DOHH2 (cell line): ENCODE measurements at regions not wholly inside any gene's neighbourhood (a gene's known extent, or its start where the extent isn't known, plus 50 kb on each side); places are given as distances from the start of the nearest gene placed in this dataset.

Experiments
- H3F3A ChIP-seq: fragments of 200-600 bp; sonication (generic), shearing (Covaris generic); 2 replicates; pipeline ENCODE4 v1.6.0; 2016; ENCODE audit warnings: antibody characterized with exemption, mild to moderate bottlenecking; ENCODE audit not compliant: control insufficient read depth, insufficient read depth
- H3K27ac ChIP-seq: fragments of 200-600 bp; sonication (generic); 2 replicates; pipeline ENCODE4 v1.5.1; 2014; ENCODE audit warnings: low read depth, mild to moderate bottlenecking, low read length, moderate library complexity
- H3K27me3 ChIP-seq: fragments of 200-600 bp; sonication (generic); 2 replicates; pipeline ENCODE4 v1.6.1; 2014; ENCODE audit warnings: mild to moderate bottlenecking, low read length, mixed read lengths; ENCODE audit not compliant: control insufficient read depth
- H3K36me3 ChIP-seq: fragments of 200-600 bp; sonication (generic); 2 replicates; pipeline ENCODE4 v1.6.1; 2014; ENCODE audit warnings: mild to moderate bottlenecking, low read length, moderate library complexity, mixed read lengths; ENCODE audit not compliant: control insufficient read depth
- H3K4me1 ChIP-seq: fragments of 200-600 bp; sonication (generic); 2 replicates; pipeline ENCODE4 v1.6.1; 2014; ENCODE audit warnings: mild to moderate bottlenecking, low read length, mixed read lengths; ENCODE audit not compliant: control insufficient read depth
- H3K4me2 ChIP-seq: fragments of 200-600 bp; sonication (generic); 2 replicates; pipeline ENCODE4 v1.6.0; 2014; ENCODE audit warnings: mild to moderate bottlenecking, low read length, moderate library complexity
- H3K4me3 ChIP-seq: fragments of 200-600 bp; sonication (generic); 2 replicates; pipeline ENCODE4 v1.5.1; 2014; ENCODE audit warnings: mild to moderate bottlenecking, low read length, mixed read lengths
- H3K79me2 ChIP-seq: fragments of 200-600 bp; sonication (generic); 2 replicates; pipeline ENCODE4 v1.6.1; 2014; ENCODE audit warnings: mild to moderate bottlenecking, low read length, mixed read lengths; ENCODE audit not compliant: control insufficient read depth
- H3K9me2 ChIP-seq: fragments of 200-600 bp; sonication (generic); replicated peaks from 2 replicates; pipeline ENCODE4 v1.6.1; 2014; ENCODE audit warnings: mild to moderate bottlenecking, low read length, mixed read lengths; ENCODE audit not compliant: control insufficient read depth
- H3K9me3 ChIP-seq: fragments of 200-600 bp; sonication (generic); 2 replicates; pipeline ENCODE4 v1.6.1; 2014; ENCODE audit warnings: antibody characterized with exemption, low read length, mixed read lengths; ENCODE audit not compliant: control insufficient read depth, insufficient read depth
- H4K20me1 ChIP-seq: fragments of 200-600 bp; sonication (generic); 2 replicates; pipeline ENCODE4 v1.6.0; 2014; ENCODE audit warnings: low read depth, mild to moderate bottlenecking, antibody characterized with exemption, low read length, moderate library complexity; ENCODE audit not compliant: control insufficient read depth, insufficient read depth
- CTCF ChIP-seq: fragments of 200-600 bp; sonication (generic); IDR thresholded peaks from one replicate; pipeline ENCODE4 v1.5.1; 2014; ENCODE audit warnings: antibody characterized with exemption, mild to moderate bottlenecking, low read depth, low read length; ENCODE audit not compliant: poor library complexity, severe bottlenecking
- EZH2phosphoT487 ChIP-seq: fragments of 200-600 bp; sonication (generic); IDR thresholded peaks from 2 replicates; pipeline ENCODE4 v1.6.1; 2017; ENCODE audit warnings: borderline replicate concordance, mild to moderate bottlenecking, antibody characterized with exemption, low read length, moderate library complexity, mixed read lengths

GRCh38 chr3:78015856-78016255 lies 976.0 kb downstream of the ROBO2 start:
- no peaks in the 10 kb centered on the region for H3K4me1 ChIP-seq
- H3K4me2 ChIP-seq = no peak overlapping the region
- H3K36me3 ChIP-seq = no peaks in the 10 kb centered on the region
- H3F3A ChIP-seq = no peaks in the 10 kb centered on the region
- H3K27me3 ChIP-seq = no peaks in the 10 kb centered on the region
- H3K27ac ChIP-seq = no peak overlapping the region
- no peak overlapping the region for H3K4me3 ChIP-seq
- H3K9me3 ChIP-seq = no peaks in the 10 kb centered on the region
- no peaks in the 10 kb centered on the region for H3K79me2 ChIP-seq
- H4K20me1 ChIP-seq = no peaks in the 10 kb centered on the region
- TF ChIP-seq CTCF = no peak
- H3K9me2 ChIP-seq = no peaks in the 10 kb centered on the region

- TF ChIP-seq CTCF (no peak), EZH2phosphoT487 (no peak)
- H3K4me2 ChIP-seq = no peak overlapping the region
- no peaks in the 10 kb centered on the region for H4K20me1 ChIP-seq
- no peaks in the 10 kb centered on the region for H3K27me3 ChIP-seq
- no peaks in the 10 kb centered on the region for H3K79me2 ChIP-seq
- H3F3A ChIP-seq = no peaks in the 10 kb centered on the region
- no peak overlapping the region for H3K4me3 ChIP-seq
- H3K36me3 ChIP-seq = no peaks in the 10 kb centered on the region
- H3K9me3 ChIP-seq = no peaks in the 10 kb centered on the region
- H3K9me2 ChIP-seq = no peaks in the 10 kb centered on the region
- H3K4me1 ChIP-seq = no peaks in the 10 kb centered on the region
- no peak overlapping the region for H3K27ac ChIP-seq
Measured at GRCh38 chr3:78021710-78022109, 981.8 kb downstream of the ROBO2 start.

- H3K9me2 ChIP-seq = no peaks in the 10 kb centered on the region
- no peak overlapping the region for H3K4me3 ChIP-seq
- H3K4me2 ChIP-seq = no peak overlapping the region
- H3K9me3 ChIP-seq = no peaks in the 10 kb centered on the region
- TF ChIP-seq EZH2phosphoT487 = no peak
- TF ChIP-seq CTCF = no peak
- no peaks in the 10 kb centered on the region for H4K20me1 ChIP-seq
- no peaks in the 10 kb centered on the region for H3K36me3 ChIP-seq
- no peaks in the 10 kb centered on the region for H3K79me2 ChIP-seq
- H3K27me3 ChIP-seq = no peaks in the 10 kb centered on the region
- no peaks in the 10 kb centered on the region for H3K4me1 ChIP-seq
- H3K27ac ChIP-seq = no peak overlapping the region
- no peaks in the 10 kb centered on the region for H3F3A ChIP-seq
Measured at GRCh38 chr3:78022232-78022631, 982.3 kb downstream of the ROBO2 start.

GRCh38 chr3:78023257-78023656 lies 983.4 kb downstream of the ROBO2 start:
- Histone ChIP-seq H3K79me2 (no peaks in the 10 kb centered on the region), H4K20me1 (no peaks in the 10 kb centered on the region), H3K9me2 (no peaks in the 10 kb centered on the region), H3K36me3 (no peaks in the 10 kb centered on the region), H3F3A (no peaks in the 10 kb centered on the region), H3K27ac (no peak overlapping the region), H3K27me3 (no peaks in the 10 kb centered on the region), H3K4me1 (no peaks in the 10 kb centered on the region), H3K4me3 (no peak overlapping the region), H3K4me2 (no peak overlapping the region), H3K9me3 (no peaks in the 10 kb centered on the region)
- TF ChIP-seq CTCF = no peak
- no peak for TF ChIP-seq EZH2phosphoT487
